GM18498 (cell line): ENCODE measurements at regions not wholly inside any gene's neighbourhood (a gene's known extent, or its start where the extent isn't known, plus 50 kb on each side); places are given as distances from the start of the nearest gene placed in this dataset.
"Not testable (repeated sequence)": the region's sequence is repeated elsewhere in the genome, so short reads cannot be mapped to it uniquely, and the experiment has no call there.

Experiments used
- ATAC-seq: cut with Tn5 transposase; IDR thresholded peaks from one replicate; pipeline ENCODE4 v1.9.1; 2021; ENCODE audit warnings: mild to moderate bottlenecking, moderate library complexity; ENCODE audit not compliant: unreplicated experiment

GRCh38 chr9:87357600-87357999 is 140.1 kb upstream of the DAPK1 start:
- no peak for ATAC-seq

- ATAC-seq, result no peak
Observed at GRCh38 chr9:87359264-87359663, 138.4 kb upstream of the DAPK1 start.

GRCh38 chr9:87359958-87360601 is 137.6 kb upstream of the DAPK1 start:
- ATAC-seq, result no peak

- no peak for ATAC-seq
Observed at GRCh38 chr9:87370049-87370685, 127.5 kb upstream of the DAPK1 start.

GRCh38 chr9:87371795-87372355 is 125.8 kb upstream of the DAPK1 start:
- ATAC-seq, result no peak

GRCh38 chr9:87372356-87372851 is 125.3 kb upstream of the DAPK1 start:
- ATAC-seq, result no peak

- ATAC-seq, result not testable (repeated sequence)
Observed at GRCh38 chr9:87374023-87374919, 123.4 kb upstream of the DAPK1 start.

- ATAC-seq, result no peak
Observed at GRCh38 chr9:87375397-87376073, 122.1 kb upstream of the DAPK1 start.

GRCh38 chr9:87378676-87379075 is 119.0 kb upstream of the DAPK1 start:
- no peak for ATAC-seq

- ATAC-seq, result no peak
Observed at GRCh38 chr9:87379300-87379699, 118.4 kb upstream of the DAPK1 start.

- no peak for ATAC-seq
Observed at GRCh38 chr9:87381050-87381711, 116.5 kb upstream of the DAPK1 start.

- no peak for ATAC-seq
Observed at GRCh38 chr9:87381746-87382145, 115.9 kb upstream of the DAPK1 start.

GRCh38 chr9:87382900-87383299 is 114.8 kb upstream of the DAPK1 start:
- ATAC-seq, result no peak

GRCh38 chr9:87383344-87384150 is 114.1 kb upstream of the DAPK1 start:
- ATAC-seq, result no peak

GRCh38 chr9:87386490-87387025 is 111.1 kb upstream of the DAPK1 start:
- no peak for ATAC-seq

- ATAC-seq, result no peak
Observed at GRCh38 chr9:87387351-87388011, 110.2 kb upstream of the DAPK1 start.

- not testable (repeated sequence) for ATAC-seq
Observed at GRCh38 chr9:87388708-87389107, 109.0 kb upstream of the DAPK1 start.

GRCh38 chr9:87389936-87390335 is 107.7 kb upstream of the DAPK1 start:
- no peak for ATAC-seq

GRCh38 chr9:87390361-87390760 is 107.3 kb upstream of the DAPK1 start:
- no peak for ATAC-seq
